Suprapubic skin (tissue), 4 donors: ENCODE measurements at regions not wholly inside any gene's neighbourhood (a gene's known extent, or its start where the extent isn't known, plus 50 kb on each side); places are given as distances from the start of the nearest gene placed in this dataset.

Source experiments
- CTCF ChIP-seq, 2 donors: fragments of 200-600 bp in 1 of 2; fragments of 450-650 bp in 1 of 2; sonication (generic) in 1 of 2; IDR thresholded peaks; one replicate each; pipeline ENCODE4 v1.5.1; 2016 to 2019; ENCODE audit warnings: antibody characterized with exemption in 2 of 2, mild to moderate bottlenecking in 1 of 2, moderate library complexity in 1 of 2
- EP300 ChIP-seq: sonication (generic); formaldehyde crosslinking; IDR thresholded peaks from one replicate; pipeline ENCODE4 v1.6.1; 2017; ENCODE audit warnings: antibody characterized with exemption
- POLR2A ChIP-seq, 2 donors: fragments of 450-650 bp; IDR thresholded peaks; one replicate each; pipeline ENCODE4 v1.6.1; 2017; ENCODE audit warnings: antibody characterized with exemption in 2 of 2, mild to moderate bottlenecking in 2 of 2, moderate library complexity in 2 of 2
- POLR2AphosphoS5 ChIP-seq, 3 donors: sonication (generic); formaldehyde crosslinking; IDR thresholded peaks; one replicate each; pipeline ENCODE4 v1.6.1; 2017; ENCODE audit warnings: antibody characterized with exemption in 3 of 3

GRCh38 chr3:104856741-104857140, 510.0 kb upstream of the ALCAM start:
- TF ChIP-seq CTCF (IDR thresholded peaks at IDR 0.05), result no peak
- no peak for TF ChIP-seq EP300
- TF ChIP-seq POLR2A (IDR thresholded peaks at IDR 0.05), result no peak
- TF ChIP-seq POLR2AphosphoS5 (IDR thresholded peaks at IDR 0.05), result no peak
